IPS DF 19.7 (cell line): ENCODE measurements at regions not wholly inside any gene's neighbourhood (a gene's known extent, or its start where the extent isn't known, plus 50 kb on each side); places are given as distances from the start of the nearest gene placed in this dataset.

Experiments used
- DNase-seq: peaks from one replicate; pipeline ENCODE4 v3.0.0-alpha.2; 2013; ENCODE audit warnings: low read depth, low spot score

DNA sequence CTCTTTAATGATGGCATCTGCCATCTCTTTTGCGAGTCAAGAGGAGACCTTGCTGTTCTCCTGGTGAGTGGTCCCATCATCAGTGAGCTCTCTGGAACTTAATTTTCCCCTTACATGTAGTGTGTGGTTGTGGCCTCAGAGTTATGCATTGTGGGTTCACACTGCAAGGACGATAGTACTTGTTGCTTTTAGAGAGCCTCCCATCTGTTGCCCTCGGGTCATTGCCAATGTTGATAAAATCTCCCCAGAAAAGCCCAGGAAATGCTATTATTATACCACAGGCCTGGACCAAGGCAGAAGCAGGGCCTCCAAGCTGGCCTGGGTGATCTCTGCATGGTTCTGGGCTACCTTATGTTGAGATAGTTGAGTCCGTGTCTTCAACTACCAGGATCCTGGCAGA is 241.6 kb downstream of the BMP7 start:
- DNase-seq = no peak

DNA sequence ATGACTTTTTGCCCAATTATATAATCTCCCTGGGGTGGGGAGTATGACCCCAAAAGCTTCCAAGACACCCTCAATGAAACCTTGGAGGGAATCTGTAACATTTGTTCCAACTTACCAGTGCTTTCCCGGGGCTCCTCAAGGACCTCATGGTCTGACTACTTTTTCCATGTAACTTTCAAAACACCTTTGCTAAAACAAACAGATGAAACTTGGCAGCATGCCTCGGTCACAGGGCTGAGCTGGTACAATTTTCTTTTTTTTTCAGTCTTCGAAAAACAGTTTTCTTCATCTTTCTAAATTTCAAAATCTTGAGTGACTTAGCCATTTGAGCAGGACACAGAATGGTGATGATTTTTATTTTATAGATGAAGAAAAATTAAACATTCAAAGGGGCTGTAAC is 241.2 kb downstream of the BMP7 start:
- DNase-seq = no peak

GRCh38 chr20:57025666-57026224 is 240.7 kb downstream of the BMP7 start:
- DNase-seq = no peak

DNA sequence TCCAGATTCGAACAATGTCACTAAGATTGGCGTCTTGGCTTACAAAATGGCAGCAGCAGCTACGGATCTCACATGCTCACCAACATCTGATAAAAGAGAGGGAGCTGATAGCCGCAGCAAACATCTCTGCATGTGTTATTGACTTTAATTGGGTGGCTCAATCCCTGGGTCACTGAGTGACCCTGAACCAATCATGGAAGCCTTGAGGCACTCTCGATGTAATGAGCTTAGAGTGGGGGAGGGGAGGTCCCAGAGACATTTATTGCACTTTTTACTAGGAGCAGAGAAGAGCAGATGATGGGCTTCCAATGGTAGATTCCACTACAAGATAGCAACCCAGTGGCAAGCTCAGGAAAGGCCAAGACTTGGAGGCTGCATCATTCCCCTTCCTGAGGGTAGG is 238.7 kb downstream of the BMP7 start:
- no peak for DNase-seq

GRCh38 chr20:57030611-57031600 is 235.5 kb downstream of the BMP7 start:
- no peak for DNase-seq

GRCh38 chr20:57031867-57032355 is 234.5 kb downstream of the BMP7 start:
- DNase-seq = no peak

GRCh38 chr20:57032847-57033246 is 233.6 kb downstream of the BMP7 start:
- no peak for DNase-seq

DNA sequence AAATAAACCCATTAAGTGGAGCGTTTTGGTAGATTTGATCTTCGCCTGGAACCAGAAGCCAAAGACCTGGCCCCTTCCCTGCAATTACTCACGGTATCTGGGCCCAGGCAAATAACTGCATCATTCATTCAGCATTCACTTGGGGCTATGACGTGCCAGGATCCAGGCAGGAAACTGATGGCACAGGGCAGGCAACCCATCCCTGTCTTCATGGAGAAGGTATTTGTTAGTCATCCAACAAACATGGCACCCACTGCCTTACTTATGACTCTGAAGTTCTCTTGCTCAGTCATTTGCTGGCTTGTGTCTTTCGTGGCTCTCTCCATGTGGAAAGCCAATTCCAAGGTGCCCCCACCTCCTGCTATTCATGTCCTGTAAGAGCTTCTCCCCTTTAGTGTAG is 232.4 kb downstream of the BMP7 start:
- no peak for DNase-seq

DNA sequence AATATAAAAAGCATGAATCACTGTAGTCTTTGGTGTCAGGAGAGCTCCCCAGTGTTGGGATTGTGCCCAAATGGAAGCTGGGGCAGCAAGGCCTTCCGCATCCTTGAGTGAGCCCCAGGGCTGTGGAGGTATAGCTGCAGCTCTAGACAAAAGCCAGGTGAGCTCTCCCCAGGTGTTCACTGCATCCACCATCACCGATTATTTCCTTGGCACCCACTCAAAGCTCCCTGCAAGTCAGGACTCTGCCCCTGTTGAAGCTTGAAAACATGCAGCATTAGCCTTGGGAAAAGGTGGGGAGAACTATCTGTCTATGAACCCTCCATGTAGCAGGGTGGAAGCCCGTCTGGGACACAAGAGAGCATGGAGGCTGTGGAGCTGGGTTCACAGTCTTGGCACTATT is 228.8 kb downstream of the BMP7 start:
- no peak for DNase-seq

DNA sequence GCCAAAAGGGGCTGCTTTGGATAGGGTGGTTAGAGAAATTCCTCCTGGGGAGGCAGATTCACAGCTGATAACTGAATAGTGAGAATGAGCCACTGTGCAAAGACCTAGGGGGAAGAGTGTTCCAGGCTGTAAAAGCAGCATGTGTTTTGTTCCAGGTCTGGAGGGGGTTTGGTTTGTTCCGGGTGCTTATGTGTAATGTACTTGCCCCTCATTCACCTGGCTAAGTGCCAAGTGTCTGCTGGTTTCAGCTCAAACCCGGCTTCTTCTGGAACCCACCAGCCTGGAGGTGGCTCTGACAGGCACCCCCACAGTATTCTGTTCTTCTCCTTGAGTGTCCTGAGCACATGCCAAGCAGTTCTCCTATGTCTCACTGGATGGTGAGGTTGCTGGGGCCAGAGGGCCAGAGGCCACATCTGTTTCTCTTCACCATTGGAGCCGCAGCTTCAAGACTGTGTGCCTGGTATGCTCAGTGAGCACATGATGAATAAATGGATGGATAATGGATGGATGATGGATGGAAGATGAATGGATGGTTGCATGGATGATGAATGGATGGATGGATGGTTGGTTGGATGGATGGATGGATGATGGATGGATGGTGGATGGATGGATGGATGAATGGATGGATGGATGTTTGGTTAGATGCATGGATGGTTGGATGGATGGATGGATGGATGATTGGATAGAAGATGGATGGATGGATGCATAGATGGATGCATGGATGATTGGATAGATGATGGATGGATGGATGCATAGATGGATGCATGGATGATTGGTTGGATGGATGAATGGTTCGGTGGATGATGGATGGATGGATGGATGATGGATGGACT is 227.6 kb downstream of the BMP7 start:
- no peak for DNase-seq

GRCh38 chr20:57040466-57040865 is 226.0 kb downstream of the BMP7 start:
- no peak for DNase-seq

GRCh38 chr20:57040924-57041323 is 225.5 kb downstream of the BMP7 start:
- DNase-seq = no peak

DNA sequence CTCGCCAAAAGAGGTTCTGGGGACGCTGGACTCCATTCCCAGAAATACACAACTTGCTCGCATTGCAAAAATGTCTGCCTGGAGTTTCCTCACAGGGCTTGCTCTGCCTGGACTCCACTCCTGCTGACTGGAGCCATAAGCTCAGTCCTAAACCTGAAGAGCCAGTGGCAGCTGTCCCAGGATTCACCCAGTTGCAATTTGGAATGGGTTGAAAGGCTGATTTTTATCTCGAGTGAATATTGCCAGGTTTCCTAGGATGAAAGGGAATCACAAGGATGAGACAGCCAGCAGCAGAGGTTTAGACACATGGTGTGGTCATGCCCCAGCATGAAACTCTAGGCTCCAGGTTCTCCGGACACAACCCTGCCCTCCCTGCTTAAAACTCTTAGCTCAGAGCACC is 223.3 kb downstream of the BMP7 start:
- no peak for DNase-seq

DNA sequence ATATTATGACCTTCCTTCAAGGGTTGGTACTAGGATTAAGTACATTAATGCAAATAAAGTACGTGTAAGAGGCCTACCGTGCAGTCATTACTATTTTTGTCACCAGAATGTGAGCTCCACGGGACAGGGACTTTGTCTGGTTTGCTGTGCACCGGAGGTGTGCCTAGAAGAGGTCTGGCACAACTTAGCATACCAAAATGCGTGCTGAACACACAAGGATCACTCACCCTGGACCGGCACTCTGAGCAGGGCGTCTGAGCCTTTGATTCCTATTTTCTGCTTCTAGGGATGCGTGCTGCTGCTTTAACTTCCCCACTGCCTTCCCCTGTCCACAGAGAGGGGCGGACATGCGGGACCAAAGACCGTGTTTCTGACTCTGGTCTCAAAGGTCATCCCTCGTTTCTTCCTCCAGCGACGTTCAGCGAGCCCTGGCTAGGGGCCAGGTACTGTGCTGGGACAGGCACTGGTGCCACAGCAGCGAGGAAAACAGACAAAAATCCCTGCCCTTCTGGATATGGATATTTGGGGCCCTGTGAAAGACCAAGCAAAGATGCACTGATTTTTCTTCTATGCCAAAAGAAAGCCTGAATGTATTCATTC is 222.7 kb downstream of the BMP7 start:
- DNase-seq = no peak

- no peak for DNase-seq
These were observed 219.0 kb downstream of the BMP7 start for GRCh38 chr20:57047281-57048026.

- DNase-seq = no peak
These were observed 218.2 kb downstream of the BMP7 start for GRCh38 chr20:57048027-57048869.

DNA sequence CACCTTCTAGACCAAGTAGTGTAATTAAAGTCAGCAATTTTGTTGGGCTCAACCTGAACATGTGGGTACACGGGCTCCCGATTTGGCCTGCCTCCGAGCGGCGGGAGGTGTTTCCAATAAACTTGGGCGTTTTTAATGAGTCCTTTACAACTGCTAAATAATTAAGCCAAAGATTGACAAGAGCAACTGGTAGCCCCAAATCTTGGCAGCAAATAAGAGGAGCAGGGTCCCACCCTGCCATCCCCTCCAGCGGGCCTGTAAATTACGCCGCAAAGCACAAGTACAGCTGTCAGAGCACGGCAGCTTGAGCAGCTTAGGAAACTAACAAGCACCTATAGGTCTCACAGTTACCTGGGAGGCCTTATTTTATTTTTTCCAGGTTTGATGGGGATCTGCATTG is 217.1 kb downstream of the BMP7 start:
- no peak for DNase-seq

DNA sequence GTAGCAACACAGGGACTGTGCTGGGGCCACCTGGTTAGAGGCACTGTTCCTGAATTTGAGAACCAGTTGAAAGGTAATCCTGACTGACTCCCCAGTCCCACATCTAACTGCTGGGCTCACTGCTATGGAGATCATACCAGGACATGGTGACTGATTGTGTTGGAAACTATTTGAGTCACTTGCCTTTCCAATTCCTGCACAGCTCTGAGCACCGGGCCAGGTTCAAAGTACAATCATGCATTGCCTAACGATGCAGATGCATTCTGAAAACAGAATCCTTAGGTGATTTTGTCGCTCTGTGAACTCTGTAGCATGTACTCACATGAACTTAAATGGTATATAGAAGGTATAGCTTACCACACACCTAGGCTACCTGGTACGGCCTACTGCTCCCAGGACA is 215.3 kb downstream of the BMP7 start:
- no peak for DNase-seq

DNA sequence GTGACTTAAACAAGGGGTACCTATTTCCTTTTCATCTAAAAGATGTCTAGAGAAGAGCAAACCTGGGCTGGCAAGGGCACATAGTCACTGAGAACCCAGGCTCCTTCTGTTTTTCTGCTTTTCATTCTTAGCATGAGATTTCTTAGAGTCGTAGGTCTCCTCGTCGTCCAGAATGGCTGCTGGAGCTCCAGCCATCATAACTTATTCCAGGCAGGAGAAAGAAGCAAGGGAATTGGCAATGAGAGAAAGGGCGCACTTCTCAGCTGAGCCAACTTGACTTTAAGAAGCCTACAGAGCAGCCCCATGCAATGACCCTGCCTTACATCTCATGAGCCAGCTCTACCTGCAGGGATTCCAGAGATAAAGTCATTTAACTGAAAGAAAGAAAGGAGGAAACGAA is 213.4 kb downstream of the BMP7 start:
- DNase-seq = no peak
